CD14-positive monocyte (primary cell): ENCODE measurements at regions not wholly inside any gene's neighbourhood (a gene's known extent, or its start where the extent isn't known, plus 50 kb on each side); places are given as distances from the start of the nearest gene placed in this dataset.

Experiments used
- DNase-seq, 3 donors: peaks; one replicate each; pipeline ENCODE4 v3.0.0-alpha.2; 2011 to 2022
- H2AFZ ChIP-seq: 2 replicates; pipeline ENCODE4 v1.6.0; 2012; ENCODE audit warnings: mild to moderate bottlenecking, low read depth, low read length, inconsistent platforms; ENCODE audit not compliant: insufficient read depth, poor library complexity, severe bottlenecking
- H3K27ac ChIP-seq, 2 donors: 1 replicate in 1 of 2; 2 replicates in 1 of 2; pipeline ENCODE4 v1.5.1; 2012 to 2013; ENCODE audit warnings: low read length in 2 of 2, control low read depth in 1 of 2, inconsistent platforms in 1 of 2, low read depth in 1 of 2, mild to moderate bottlenecking in 1 of 2
- H3K27me3 ChIP-seq, 2 donors: one replicate each; pipeline versions ENCODE4 v1.6.0 to v1.6.1; 2011 to 2013; ENCODE audit warnings: low read length in 2 of 2; ENCODE audit not compliant: control insufficient read depth in 2 of 2, insufficient read depth in 2 of 2
- H3K36me3 ChIP-seq, 2 donors: replicated peaks in 1 of 2; 1 replicate in 1 of 2; 2 replicates in 1 of 2; pipeline versions ENCODE4 v1.5.1 to v1.6.1; 2012 to 2013; ENCODE audit warnings: low read length in 2 of 2, control low read depth in 1 of 2, inconsistent platforms in 1 of 2, mild to moderate bottlenecking in 1 of 2; ENCODE audit not compliant: insufficient read depth in 2 of 2, control insufficient read depth in 1 of 2
- H3K4me1 ChIP-seq, 2 donors: 1 replicate in 1 of 2; 2 replicates in 1 of 2; pipeline versions ENCODE4 v1.5.1 to v1.6.1; 2012 to 2013; ENCODE audit warnings: low read length in 2 of 2, control low read depth in 1 of 2, inconsistent platforms in 1 of 2, mild to moderate bottlenecking in 1 of 2, moderate library complexity in 1 of 2; ENCODE audit not compliant: insufficient read depth in 2 of 2, control insufficient read depth in 1 of 2
- H3K4me2 ChIP-seq: replicated peaks from 2 replicates; pipeline ENCODE3; 2012; ENCODE audit warnings: low read length, moderate library complexity, mild to moderate bottlenecking; ENCODE audit not compliant: poor library complexity, severe bottlenecking; ENCODE audit errors: extremely low read depth
- H3K4me3 ChIP-seq, 3 experiments: fragments of 200-600 bp in 1 of 3; sonication (generic) in 1 of 3; replicated peaks in 1 of 3; 1 replicate in 2 of 3; 2 replicates in 1 of 3; pipeline ENCODE4 v1.5.1; 2011 to 2013; ENCODE audit warnings: low read length in 3 of 3, mild to moderate bottlenecking in 3 of 3, control low read depth in 2 of 3, low read depth in 2 of 3, inconsistent platforms in 1 of 3, moderate library complexity in 1 of 3
- H3K79me2 ChIP-seq: 2 replicates; pipeline ENCODE4 v1.6.0; 2012; ENCODE audit warnings: mild to moderate bottlenecking, control low read depth, inconsistent platforms, low read length, moderate library complexity; ENCODE audit not compliant: insufficient read depth
- H3K9ac ChIP-seq: 2 replicates; pipeline ENCODE4 v1.6.0; 2017; ENCODE audit warnings: low read length, mild to moderate bottlenecking; ENCODE audit not compliant: insufficient read depth, poor library complexity, severe bottlenecking
- H3K9me3 ChIP-seq, 2 donors: replicated peaks in 1 of 2; 1 replicate in 1 of 2; 2 replicates in 1 of 2; pipeline versions ENCODE4 v1.5.1 to v1.6.1; 2012 to 2013; ENCODE audit warnings: low read length in 2 of 2, control low read depth in 1 of 2; ENCODE audit not compliant: control insufficient read depth in 1 of 2, insufficient read depth in 1 of 2
- H4K20me1 ChIP-seq: 2 replicates; pipeline ENCODE4 v1.6.0; 2012; ENCODE audit warnings: mild to moderate bottlenecking, low read length, control low read depth, moderate library complexity; ENCODE audit not compliant: insufficient read depth
- H3K27ac Mint-ChIP-seq, 7 donors: one replicate each; pipeline ENCODE4 v1.8.0; 2020; ENCODE audit warnings: mild to moderate bottlenecking in 7 of 7, mixed read lengths in 7 of 7, moderate library complexity in 6 of 7, inconsistent platforms in 2 of 7
- H3K27me3 Mint-ChIP-seq, 3 donors: one replicate each; pipeline ENCODE4 v1.8.0; 2021 to 2022; ENCODE audit warnings: low read depth in 3 of 3, mild to moderate bottlenecking in 3 of 3, mixed read lengths in 3 of 3, moderate library complexity in 3 of 3, inconsistent platforms in 1 of 3
- H3K36me3 Mint-ChIP-seq, 2 donors: one replicate each; pipeline ENCODE4 v1.8.0; 2020; ENCODE audit warnings: mixed read lengths in 2 of 2, inconsistent platforms in 1 of 2, mild to moderate bottlenecking in 1 of 2
- H3K4me1 Mint-ChIP-seq: one replicate; pipeline ENCODE4 v1.8.0; 2020; ENCODE audit warnings: mild to moderate bottlenecking, mixed read lengths
- H3K4me3 Mint-ChIP-seq, 2 donors: one replicate each; pipeline ENCODE4 v1.8.0; 2020; ENCODE audit warnings: mild to moderate bottlenecking in 2 of 2, mixed read lengths in 2 of 2, moderate library complexity in 1 of 2
- H3K9me3 Mint-ChIP-seq, 7 donors: one replicate each; pipeline ENCODE4 v1.8.0; 2020 to 2022; ENCODE audit warnings: mixed read lengths in 7 of 7, mild to moderate bottlenecking in 6 of 7, moderate library complexity in 6 of 7, inconsistent platforms in 2 of 7
- WGBS: methylation state at CpG from one replicate; pipeline ENCODE4 v1.1.5; 2013; ENCODE audit warnings: missing lambda C conversion rate; ENCODE audit not compliant: insufficient coverage; 5-methylcytosine and 5-hydroxymethylcytosine counted together
- intact Hi-C, 2 donors: fragments of 100-400 bp; cut with micrococcal nuclease; formaldehyde crosslinking; loops; one replicate each; pipeline versions ENCODE4 v1.15.0 to v1.15.1; 2023
- TF ChIP-seq, protein P1 (sequence below): fragments of 200-600 bp; IDR thresholded peaks from one replicate; pipeline ENCODE4 v1.8.0; 2022; ENCODE audit warnings: antibody characterized with exemption, mild to moderate bottlenecking

DNA sequence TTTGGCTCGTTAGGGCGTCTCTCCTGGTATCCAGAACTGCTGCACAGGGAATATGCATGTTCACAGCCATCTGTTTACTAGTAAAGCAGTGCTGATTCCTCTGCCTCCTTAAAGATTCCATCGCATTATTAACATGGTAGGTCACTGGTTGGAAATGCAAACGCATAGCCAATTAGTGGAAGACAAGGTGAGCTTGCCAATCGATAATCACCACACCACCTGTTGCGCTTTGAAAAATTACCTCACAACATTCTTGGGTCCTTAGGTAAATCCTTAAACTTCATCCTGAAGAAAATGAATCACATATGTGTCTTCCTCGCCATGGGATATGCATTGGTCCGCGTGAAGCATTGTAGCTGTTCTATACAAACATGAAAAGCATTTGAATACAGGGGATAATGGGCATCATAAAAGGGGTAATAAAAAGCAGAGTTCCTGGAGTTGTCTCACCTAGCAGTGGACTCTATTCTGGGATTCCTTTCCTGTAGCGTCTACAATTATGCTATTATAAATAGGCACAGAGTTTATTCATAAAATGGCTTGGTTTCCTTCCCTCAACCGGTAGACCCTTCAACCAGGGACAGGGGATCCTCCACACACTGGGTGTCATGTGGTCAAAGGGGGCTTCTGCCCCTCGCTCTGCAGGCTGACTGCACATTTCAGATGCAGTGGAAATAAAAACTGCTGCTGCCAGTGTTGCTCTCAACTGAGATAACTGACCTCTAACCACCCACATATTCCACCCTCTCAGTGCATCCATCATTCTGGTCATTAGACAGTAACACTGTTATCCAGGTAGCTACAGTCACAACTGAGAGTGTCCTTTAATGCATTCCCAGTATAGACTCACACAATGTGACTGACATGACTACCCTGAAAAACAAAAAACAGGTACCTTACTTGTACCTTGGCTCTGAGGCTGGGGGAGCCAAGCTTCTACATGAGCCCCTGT is 389.2 kb upstream of the NFE2L3 start:
- no peak overlapping the region for H3K9ac ChIP-seq
- WGBS = 81% methylated on average over 7 of the region's 12 CpGs
- no peaks in the 10 kb centered on the region for H3K9me3 ChIP-seq
- H3K27ac ChIP-seq = no peak overlapping the region
- no peaks in the 10 kb centered on the region for H3K79me2 ChIP-seq
- H4K20me1 ChIP-seq = no peaks in the 10 kb centered on the region
- Mint-ChIP-seq H3K27me3 (peaks cover 0 to 10% (median 3%) of the 10 kb centered on the region in 3 donors), H3K9me3 (peaks cover 0 to 4% (median 0%) of the 10 kb centered on the region in 7 donors), H3K27ac (no peak overlapping the region), H3K4me3 (no peak overlapping the region), H3K4me1 (no peaks in the 10 kb centered on the region), H3K36me3 (no peaks in the 10 kb centered on the region)
- DNase-seq = no peak
- intact Hi-C loops = no loop called here
- H3K4me3 ChIP-seq = no peak overlapping the region
- H3K4me1 ChIP-seq = no peaks in the 10 kb centered on the region
- H3K4me2 ChIP-seq = no peak overlapping the region
- no peaks in the 10 kb centered on the region for H3K27me3 ChIP-seq
- no peaks in the 10 kb centered on the region for H3K36me3 ChIP-seq
- no peak overlapping the region for H2AFZ ChIP-seq
- TF ChIP-seq, protein P1, sequence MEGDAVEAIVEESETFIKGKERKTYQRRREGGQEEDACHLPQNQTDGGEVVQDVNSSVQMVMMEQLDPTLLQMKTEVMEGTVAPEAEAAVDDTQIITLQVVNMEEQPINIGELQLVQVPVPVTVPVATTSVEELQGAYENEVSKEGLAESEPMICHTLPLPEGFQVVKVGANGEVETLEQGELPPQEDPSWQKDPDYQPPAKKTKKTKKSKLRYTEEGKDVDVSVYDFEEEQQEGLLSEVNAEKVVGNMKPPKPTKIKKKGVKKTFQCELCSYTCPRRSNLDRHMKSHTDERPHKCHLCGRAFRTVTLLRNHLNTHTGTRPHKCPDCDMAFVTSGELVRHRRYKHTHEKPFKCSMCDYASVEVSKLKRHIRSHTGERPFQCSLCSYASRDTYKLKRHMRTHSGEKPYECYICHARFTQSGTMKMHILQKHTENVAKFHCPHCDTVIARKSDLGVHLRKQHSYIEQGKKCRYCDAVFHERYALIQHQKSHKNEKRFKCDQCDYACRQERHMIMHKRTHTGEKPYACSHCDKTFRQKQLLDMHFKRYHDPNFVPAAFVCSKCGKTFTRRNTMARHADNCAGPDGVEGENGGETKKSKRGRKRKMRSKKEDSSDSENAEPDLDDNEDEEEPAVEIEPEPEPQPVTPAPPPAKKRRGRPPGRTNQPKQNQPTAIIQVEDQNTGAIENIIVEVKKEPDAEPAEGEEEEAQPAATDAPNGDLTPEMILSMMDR = no peak

GRCh38 chr7:25763463-25763860 is 388.5 kb upstream of the NFE2L3 start:
- DNase-seq = no peak
- Histone ChIP-seq H3K9me3 (no peaks in the 10 kb centered on the region), H3K9ac (no peak overlapping the region), H2AFZ (no peak overlapping the region), H3K4me2 (no peak overlapping the region), H3K36me3 (no peaks in the 10 kb centered on the region), H4K20me1 (no peaks in the 10 kb centered on the region), H3K27ac (no peak overlapping the region), H3K79me2 (no peaks in the 10 kb centered on the region), H3K4me1 (no peaks in the 10 kb centered on the region), H3K4me3 (no peak overlapping the region), H3K27me3 (no peaks in the 10 kb centered on the region)
- no peaks in the 10 kb centered on the region for H3K4me1 Mint-ChIP-seq
- peaks cover 0 to 4% (median 0%) of the 10 kb centered on the region in 7 donors for H3K9me3 Mint-ChIP-seq
- peaks cover 0 to 12% (median 3%) of the 10 kb centered on the region in 3 donors for H3K27me3 Mint-ChIP-seq
- intact Hi-C loops = no loop called here
- 57% methylated on average over 3 of the region's 3 CpGs for WGBS
- no peak overlapping the region for H3K4me3 Mint-ChIP-seq
- TF ChIP-seq, protein P1 = no peak
- no peak overlapping the region for H3K27ac Mint-ChIP-seq
- H3K36me3 Mint-ChIP-seq = no peaks in the 10 kb centered on the region
